NOMO-1 (cell line): ENCODE measurements at regions not wholly inside any gene's neighbourhood (a gene's known extent, or its start where the extent isn't known, plus 50 kb on each side); places are given as distances from the start of the nearest gene placed in this dataset.

Experiments used
- DNase-seq, 2 experiments: peaks; one replicate each; lab custom pipeline; 2025; ENCODE audit not compliant: unreplicated experiment in 2 of 2; lab: John Stamatoyannopoulos, UW

DNA sequence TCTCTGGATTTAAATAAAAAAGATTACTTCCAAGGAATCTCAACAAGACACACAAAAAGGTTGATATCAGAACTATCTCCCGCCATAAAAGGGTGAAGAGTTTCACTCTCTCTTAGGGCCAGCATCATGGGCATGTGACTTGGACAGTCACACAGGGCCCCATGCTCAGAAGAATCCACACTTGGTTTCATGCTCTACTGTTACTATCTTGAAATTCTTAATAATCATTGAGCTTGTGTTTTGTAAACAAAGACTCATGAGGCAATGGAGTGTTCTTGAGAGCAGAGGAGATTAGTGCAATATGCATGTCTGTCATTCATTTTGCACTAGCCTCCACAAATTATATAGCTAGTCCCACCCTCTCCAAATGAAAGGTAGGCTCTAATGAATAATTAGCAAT lies 58.4 kb downstream of the HMHB1 start:
- no peak for DNase-seq

DNA sequence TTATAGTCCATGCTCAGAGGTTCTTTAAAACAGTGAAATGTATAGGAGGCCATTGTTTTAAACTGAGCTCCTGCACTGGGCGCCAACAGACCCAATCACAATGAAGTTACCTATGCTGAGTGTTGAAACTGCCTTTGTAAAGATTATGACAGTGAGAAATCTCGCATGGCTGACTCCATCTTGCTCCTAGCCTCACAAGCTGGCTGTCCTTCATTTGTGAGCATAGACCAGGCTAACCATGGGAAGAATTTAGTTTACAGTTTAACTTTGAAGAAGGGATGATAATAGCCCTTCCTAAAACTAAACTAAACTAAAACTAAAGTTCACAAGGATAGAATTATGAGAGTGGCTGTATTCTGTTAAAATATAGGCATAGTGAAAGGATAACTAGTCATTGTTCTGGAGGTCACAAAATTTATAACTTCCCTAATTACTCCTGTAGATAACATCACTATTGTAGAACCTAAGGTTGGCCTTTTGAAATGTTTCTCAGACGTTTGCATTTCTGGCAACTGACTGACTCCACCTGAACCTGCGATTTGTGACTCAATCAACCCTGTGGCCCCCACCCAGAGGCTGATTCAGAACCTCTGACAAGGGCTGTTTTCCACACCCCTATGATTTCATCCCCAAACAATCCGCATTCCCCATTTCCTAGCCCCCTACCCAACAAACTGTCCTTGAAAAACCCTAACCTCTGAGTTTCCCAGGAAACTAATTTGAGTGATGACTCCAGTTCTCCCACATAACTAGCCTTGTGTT lies 59.1 kb downstream of the HMHB1 start:
- no peak for DNase-seq

DNA sequence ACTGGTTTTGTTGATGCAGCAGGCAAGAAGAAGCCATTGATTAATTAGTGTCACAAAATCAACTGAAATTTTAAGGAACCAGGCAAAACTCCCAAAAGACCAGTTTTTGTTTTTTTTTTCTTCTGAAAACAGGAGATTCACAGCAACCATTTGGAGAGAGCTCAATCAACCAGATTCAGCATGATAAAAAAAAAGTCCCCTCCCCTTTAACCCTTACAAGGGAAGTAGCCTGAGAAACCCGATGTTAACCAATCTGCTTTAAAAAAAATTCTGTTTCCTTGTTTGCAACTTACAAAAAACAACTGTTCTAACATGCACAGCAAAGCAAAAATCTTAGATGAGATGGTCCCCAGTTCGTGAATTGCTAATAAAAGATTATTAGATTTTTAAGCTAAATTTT lies 59.7 kb downstream of the HMHB1 start:
- DNase-seq: no peak

DNA sequence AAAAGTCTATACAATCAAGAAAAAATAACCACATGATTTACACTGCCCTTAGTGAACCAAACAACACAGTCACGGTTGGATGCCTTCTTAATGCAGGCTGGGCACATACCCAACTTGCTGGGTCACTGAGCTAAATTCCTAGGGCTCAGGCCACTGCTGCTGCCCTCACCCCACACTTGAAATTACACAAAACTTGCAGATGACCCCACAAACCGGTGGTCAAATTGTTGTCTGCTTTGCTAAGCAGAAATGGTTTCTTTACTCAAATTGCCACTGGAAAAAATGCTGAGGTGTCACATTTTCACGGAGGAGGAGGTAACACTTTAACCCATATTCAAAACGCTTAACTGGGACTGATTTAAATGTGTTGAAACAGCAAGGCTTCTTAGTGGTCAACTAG lies 62.4 kb downstream of the HMHB1 start:
- no peak for DNase-seq

DNA sequence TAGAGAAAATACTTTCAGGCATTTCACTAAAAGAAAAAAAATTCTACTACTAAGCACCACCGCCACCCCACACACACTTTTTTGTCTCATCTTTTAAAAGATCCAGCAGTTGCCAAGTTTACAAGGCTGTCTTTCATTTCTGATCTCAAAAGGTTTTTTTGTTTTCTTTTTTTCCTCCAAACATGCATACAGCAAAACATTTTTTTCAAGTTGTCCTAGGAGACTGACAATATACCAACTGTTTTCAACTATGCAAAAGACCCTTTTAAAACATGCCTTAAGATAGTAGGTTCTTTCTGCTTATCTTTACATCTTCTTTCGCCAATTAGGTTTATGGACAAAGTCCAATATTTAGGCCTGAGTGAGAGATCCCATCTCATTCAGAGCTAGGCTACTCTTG lies 65.2 kb downstream of the HMHB1 start:
- no peak for DNase-seq

DNA sequence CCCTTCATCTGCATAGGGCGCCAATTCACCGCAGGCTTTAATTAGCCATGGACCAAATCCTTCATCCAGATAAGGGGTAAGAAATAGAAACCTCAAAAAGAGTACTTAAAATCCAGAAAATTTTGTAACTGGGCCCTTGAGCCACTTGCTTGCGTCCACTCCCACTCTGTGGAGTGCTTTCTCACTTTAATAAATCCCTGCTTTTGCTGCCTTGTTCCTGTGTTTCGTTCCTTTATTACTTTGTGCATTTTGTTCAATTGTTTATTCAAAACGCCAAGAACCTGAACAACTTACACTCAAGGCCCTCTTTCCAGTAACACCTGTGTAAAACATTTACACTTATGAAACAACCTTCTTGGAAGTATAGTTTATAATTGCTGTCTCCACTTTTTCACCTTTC lies 66.5 kb downstream of the HMHB1 start:
- DNase-seq: no peak

DNA sequence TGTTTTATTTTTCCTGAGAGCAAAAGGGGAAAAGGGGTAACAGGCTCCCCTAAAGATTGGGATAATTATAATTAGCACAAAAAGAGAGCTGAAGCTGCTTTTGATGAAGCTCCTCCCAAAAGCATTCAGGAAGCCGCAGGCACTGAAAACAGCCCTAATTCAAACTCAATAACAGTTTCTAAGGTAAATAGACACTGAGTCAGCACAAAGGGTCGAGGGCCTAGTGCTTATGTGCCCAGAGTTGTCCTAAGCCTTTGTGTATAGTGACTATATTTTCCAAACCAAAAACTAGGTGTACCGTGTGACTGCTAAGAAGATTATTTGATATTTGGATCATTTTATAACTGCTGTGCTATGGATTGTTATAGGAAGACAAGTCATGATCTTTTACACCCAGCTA lies 67.7 kb downstream of the HMHB1 start:
- DNase-seq: no peak

DNA sequence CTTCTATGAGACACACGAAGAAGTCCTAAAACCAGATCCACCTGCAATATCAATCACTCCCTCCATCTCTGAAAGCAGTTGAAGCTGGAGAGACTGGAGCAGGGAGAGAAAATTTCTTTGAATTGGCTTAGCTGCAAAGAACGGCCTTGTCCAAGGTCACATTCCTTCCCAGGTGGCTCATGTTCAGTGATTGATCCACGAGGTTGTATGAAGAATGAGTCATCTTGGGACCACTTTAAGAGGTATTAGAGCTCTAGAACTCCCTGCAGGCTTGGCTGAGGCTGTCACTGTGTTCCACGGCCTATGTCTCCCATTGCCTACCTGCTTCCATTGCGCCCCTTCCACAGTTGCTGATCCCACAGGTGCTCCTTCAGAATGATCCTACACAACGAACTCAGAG lies 68.2 kb downstream of the HMHB1 start:
- DNase-seq: no peak

DNA sequence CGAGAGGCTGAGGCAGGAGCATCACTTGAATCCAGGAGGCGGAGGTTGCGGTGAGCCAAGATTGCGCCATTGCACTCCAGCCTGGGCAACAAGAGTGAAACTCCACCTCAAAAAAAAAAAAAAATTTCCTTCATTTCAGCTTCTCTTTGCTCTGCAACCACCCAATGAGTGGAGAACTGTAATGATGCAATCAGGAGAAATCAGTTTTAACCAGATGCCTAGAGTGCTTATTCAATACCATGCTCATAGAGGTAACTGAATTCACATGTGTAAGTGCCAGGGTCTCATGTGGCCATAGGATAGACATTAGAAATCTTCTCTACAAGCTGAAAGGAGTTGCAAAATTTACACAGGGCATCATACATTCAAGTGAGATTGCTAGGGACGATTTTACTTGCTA lies 70.6 kb downstream of the HMHB1 start:
- no peak for DNase-seq

DNA sequence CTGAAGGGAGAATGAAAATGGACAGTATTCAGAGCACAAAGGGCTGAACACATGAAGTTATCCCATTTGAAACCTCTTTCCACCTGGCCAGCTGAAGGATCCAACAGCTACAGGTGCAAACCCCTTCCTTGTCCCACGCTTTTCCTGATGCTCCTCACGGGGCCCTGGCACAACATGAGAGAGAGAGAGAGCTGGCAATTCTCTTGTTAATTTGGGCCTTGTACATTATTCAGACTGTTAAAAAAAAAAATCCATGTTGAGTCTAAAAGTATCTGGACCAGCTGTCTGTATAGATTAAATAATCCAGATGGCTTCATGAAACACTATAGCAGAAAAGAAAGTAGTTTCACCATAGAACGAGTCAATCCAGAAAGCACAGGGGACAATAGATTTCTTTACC lies 74.1 kb downstream of the HMHB1 start:
- no peak for DNase-seq

DNA sequence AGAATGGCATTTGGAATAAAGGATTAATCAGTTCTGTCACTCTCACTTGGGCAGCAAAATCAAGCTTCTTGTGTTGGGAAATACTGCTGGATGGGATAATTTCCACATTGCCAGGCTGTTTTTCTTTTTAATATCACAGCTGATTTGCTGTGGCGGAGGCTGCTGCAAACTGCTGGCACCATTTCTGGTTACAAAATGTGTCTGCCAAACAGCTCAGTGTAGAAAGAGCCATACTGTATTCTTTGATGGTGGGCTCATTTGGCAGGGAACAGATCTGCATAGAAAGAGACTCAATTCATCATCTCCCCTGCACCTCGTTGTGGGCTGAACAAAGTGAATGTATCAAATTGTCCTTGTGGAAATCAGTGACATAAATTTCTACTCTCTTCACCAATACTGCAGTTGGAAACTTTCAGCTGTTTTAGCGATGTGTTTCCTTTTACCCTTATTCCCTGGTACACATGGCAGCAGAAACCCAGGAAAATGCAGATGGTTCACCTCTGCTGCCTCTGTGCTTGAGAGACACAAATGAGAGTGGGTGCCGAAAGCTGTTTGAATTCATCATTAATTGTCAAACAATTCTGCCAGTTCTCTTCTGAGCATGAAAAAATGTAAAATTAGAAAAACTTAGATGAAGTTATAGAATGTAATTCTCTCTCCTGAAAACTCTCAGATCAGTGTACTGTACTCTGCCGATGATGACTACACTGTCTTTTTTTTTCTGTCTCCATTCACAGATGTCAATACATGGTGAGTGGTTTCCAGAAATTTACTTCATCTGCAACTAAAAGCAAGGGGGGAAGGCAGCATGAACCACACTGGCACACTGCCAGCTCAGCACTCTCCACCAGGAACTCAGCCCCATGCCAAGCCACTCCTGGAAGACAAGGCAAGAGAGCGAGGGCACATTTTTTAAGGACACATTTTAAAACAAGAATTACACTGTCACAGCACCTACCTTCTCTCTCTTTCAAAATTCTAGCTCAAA lies 75.0 kb downstream of the HMHB1 start:
- no peak for DNase-seq

DNA sequence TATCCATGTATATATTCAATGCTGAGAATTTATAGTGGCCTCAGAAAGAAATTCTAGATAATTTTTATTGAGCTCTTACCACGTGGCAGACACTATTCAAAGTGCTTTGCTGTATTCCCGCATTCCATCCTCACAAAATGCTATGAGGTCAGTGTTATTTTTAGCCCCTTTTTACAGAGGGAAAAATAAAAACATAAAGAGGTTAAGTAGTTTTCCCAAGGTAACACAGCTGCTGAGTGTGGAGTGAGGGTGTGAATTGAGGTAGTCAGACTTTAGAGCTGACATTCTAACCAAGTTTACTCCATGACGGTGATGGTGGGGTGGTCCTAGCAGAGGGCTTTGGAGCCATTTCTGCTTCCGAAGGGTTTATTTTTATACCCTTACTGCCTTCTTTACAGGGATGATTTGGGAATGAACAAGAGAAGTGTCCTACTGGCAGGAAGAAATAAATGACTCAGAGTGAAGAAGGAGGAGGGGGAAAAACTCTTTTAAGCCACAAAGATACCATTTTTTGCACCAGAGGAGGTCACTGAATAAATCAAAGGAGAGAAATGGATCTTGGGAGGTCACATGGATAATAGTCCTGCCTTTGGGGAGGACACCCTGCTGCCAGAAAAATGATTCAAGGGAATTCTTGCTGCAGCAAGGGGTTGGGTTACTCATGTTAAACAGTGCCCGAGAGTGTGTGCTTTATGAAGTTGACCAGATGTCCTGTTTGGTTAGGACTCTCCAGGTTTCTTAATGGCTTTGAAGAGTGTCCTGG lies 76.1 kb downstream of the HMHB1 start:
- DNase-seq: no peak

DNA sequence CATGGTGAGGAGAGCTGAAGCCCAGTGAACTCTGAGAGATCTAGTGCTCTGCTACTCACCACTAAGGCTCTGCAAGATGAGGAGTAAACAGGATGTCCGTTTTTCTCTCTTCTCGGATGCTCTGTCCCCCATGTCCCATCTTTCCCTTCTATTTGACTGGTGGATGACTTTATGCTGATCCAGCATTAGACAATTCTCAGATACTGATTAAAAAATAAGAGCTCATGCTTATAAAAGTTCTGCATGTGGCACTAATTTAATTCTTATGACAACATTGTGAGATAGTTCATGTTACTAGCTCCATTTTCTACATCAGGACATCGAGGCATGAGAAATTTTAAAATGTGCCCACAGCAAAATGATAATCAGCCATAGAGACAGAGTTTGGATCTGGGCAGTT lies 77.0 kb downstream of the HMHB1 start:
- no peak for DNase-seq

DNA sequence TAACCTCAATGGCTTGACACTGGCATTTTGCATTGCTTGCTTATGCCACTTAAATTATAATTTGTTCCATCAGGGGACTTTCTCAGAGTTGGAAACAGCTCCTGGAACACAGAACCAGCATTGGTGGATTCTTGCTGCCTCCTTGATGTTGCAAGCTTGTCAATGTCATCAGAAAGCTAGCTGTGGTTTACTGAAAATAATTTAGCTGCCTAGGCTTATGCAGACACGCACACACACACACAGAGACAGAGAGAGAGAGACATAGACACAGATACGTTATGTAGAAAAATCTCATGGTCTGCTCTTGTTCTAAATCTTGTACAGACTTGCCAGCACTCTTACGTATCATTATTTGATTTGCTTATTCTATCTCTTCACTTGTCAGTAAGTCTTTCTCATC lies 78.0 kb downstream of the HMHB1 start:
- DNase-seq: no peak

DNA sequence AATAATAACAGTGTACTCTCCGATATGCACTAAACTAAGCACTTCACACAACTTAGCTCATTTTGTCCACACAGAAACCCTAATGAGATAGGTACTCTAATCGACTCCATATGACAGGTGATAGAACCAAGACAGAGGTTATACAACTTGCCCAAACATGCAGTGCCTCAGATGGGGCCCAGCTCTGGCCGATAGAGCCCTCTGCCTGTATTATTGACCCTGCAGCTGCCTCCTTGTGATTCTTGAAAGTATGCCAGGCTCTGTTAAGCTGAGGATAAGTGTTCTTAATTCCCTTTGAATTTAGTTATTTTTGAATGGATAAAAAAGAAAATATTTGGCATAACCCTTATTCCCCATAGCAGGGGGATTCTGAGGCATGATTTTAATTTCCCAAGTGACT lies 78.5 kb downstream of the HMHB1 start:
- DNase-seq: no peak

DNA sequence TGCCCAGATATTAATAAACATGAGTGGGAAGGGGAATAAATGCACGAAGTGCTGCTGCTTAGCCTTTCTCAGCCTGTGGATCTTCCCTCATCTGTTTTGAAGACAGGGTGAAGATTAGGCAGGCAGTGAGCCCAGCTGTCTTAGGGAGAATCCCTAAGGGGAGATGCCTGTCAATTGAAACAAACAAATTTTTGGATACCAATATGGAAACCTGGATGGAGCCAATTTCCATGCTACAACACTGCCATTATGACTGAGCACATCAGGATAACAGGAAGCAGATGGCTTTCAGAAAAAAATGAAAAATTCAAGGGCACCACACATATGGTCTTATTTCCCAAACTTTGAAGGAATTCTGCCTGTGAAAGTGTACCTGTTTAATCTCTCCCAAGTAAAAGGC lies 80.3 kb downstream of the HMHB1 start:
- no peak for DNase-seq

DNA sequence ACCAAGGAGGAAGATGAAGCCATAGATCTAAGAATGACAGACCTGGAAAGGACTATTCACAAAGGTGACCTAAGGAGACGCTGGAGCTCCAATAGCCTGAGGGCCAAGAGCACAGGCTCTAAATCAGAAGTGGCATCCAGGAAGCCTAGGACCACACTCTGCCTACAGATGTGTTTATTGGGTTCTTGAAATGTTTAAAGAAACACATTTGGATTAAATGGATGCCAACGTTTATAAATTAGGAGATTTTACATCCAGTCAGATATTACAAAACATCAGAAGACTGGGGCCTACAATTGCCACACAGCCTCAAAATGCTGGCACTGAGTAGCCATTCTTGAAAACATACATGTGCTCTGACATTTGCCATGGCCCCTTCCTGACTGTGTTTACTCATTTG lies 80.9 kb downstream of the HMHB1 start:
- DNase-seq: no peak

DNA sequence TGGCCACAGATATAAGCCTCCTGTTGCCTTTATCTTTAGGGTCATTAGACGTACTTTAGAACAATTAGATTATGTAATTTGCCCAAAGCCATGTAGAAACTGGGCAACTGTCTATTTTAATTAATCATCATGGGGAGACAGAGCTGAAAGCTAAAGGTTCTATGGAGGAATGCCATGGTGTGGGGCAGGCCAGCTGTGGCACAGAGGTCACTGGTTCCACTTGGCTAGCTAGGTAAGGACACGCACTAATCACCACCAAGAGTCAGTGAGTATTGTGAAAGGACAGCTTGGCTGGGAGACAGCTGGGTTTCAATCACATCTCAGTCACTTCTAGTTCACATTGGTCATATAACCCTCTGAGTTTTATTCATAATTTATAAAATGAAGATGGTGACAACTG lies 81.7 kb downstream of the HMHB1 start:
- DNase-seq: no peak

DNA sequence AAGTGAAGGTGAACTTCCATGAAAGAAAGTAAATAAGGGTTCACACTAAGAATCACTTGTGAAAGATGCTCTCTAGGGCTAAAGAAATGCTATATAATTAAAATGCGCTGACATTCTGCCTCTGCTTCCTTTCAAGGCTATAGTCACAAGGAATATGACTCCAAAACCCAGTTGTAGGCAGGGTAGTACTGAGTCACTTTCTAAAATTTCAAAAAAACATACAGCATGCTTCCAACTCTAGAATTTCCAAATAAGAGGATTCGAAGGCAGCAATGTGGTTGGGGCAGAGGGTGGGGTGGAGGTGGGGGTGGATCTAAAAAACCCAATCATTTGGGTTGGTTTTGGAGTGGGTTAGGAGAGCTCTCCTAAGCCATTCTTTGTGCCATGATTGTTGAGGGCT lies 84.6 kb downstream of the HMHB1 start:
- DNase-seq: no peak

DNA sequence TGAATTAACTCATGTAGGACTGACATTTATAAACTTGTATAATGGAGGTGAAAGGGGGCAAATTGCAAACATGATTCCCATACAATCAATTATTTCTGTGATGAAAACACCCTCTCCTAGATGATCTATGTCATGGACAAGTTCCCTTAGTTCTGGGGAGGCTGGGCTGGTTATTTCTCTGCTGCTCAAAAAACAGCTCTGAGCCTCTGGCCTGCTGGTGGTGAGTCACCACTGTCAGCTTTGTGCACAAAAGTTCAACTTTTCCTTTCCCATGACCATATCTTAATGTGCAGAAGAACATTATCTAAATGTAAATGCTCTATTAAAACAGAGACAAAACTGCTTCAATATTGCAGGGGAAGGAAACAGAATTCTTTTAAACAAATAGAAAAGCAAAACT lies 85.0 kb downstream of the HMHB1 start:
- no peak for DNase-seq

DNA sequence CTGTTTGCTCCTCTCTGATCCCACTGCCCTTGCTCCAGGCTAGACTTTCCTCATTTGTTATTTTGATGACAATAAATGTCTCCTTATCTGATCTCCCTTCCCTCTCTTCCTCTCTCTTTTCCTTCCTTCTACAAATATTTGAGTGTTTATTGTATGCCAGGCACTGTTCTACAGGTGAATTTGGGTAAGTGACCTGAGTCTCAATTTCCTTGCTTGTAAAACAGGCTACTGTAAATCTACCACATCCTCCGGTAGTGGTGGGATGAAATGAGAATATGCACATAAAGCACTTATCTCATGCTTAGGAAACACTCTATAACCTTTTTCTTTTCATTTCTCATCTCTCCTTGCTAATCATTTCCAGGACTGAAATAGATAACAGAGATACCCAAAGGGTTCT lies 86.4 kb downstream of the HMHB1 start:
- no peak for DNase-seq
